ENCODE measurements at regions not wholly inside any gene's neighbourhood (a gene's known extent, or its start where the extent isn't known, plus 50 kb on each side); places are given as distances from the start of the nearest gene placed in this dataset.
"Not testable (repeated sequence)": the region's sequence is repeated elsewhere in the genome, so short reads cannot be mapped to it uniquely, and the experiment has no call there.

DNA sequence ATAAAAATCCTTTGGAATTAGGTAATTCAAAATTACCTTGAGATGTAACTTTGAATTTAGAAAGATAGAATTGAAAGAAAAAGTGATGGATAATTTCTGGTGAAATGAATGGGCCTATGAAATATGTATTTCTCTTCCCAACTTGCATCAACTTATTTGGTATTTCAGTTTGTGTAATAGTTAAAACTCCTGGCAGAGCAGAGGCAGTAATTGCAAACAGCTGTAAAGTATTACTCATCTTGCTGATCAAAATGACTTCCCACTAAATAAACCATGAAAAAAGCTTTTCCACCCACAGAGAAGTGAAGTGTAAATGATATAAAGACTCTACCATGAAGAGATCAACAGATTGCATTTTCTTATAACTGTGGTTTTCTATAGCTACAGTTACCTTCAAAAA is 201.0 kb downstream of the POTED start:
- TF ChIP-seq, protein P1, sequence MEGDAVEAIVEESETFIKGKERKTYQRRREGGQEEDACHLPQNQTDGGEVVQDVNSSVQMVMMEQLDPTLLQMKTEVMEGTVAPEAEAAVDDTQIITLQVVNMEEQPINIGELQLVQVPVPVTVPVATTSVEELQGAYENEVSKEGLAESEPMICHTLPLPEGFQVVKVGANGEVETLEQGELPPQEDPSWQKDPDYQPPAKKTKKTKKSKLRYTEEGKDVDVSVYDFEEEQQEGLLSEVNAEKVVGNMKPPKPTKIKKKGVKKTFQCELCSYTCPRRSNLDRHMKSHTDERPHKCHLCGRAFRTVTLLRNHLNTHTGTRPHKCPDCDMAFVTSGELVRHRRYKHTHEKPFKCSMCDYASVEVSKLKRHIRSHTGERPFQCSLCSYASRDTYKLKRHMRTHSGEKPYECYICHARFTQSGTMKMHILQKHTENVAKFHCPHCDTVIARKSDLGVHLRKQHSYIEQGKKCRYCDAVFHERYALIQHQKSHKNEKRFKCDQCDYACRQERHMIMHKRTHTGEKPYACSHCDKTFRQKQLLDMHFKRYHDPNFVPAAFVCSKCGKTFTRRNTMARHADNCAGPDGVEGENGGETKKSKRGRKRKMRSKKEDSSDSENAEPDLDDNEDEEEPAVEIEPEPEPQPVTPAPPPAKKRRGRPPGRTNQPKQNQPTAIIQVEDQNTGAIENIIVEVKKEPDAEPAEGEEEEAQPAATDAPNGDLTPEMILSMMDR (IDR thresholded peaks at IDR 0.05): not testable (repeated sequence)
- TF ChIP-seq EZH2phosphoT487, EZH2 (IDR thresholded peaks at IDR 0.05): not testable (repeated sequence)

Data from neural progenitor cell (in vitro differentiated cells).